ENCODE measurements at regions not wholly inside any gene's neighbourhood (a gene's known extent, or its start where the extent isn't known, plus 50 kb on each side); places are given as distances from the start of the nearest gene placed in this dataset.
"Not testable (repeated sequence)": the region's sequence is repeated elsewhere in the genome, so short reads cannot be mapped to it uniquely, and the experiment has no call there.

DNA sequence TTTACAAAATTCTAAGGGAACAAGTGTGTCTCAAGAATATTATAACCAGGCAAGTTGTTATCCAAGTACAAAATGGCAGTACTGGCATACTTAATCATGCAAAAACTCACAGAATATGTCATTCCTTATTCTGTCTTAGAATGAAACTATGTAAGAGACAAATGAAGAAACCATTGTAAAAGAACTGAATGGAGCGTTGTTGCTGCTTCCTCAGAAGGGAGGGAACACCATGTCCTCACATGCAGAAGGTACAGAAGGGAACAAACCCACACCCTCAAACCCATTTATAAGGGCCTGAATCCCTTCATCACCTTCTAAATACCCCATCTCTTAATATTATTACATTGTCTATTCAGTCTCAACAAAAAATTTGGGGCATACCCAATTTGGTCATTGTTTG lies 960.0 kb downstream of the LTN1 start:
- H3K4me3 ChIP-seq; DNase-seq; H3K36me3 ChIP-seq; ATAC-seq (ENCODE audit: low FRiP score in 2 of 2); H3K27ac ChIP-seq; H3K4me1 ChIP-seq; H3K27me3 ChIP-seq: not testable (repeated sequence)
- peaks cover 4 to 20% (median 15%) of the 10 kb centered on the region in 4 donors for H3K9me3 ChIP-seq
- WGBS, 2 donors, result 83 to 92% methylated on average over 1 of the region's 1 CpG

DNA sequence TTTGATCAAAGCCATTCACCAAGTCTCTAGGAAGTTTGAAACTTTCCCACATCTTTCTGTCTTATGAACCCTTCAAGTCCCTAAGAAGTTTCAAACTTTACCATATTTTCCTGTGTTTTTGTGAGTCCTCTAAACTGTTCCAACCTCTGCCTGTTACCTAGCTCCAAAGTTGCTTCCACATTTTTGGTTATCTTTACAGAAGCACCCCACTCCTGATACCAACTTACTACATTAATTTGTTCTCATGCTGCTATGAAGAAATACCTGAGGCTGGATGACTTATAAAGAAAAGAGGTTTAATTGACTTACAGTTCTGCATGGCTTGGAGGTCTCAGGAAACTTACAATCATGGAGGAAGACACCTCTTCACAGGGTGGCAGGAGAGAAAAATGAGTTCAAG lies 961.6 kb downstream of the LTN1 start:
- ATAC-seq (ENCODE audit: low FRiP score in 2 of 2); H3K36me3 ChIP-seq; DNase-seq; H3K4me3 ChIP-seq; H3K27me3 ChIP-seq; H3K4me1 ChIP-seq; H3K27ac ChIP-seq: not testable (repeated sequence)
- peaks cover 4 to 20% (median 15%) of the 10 kb centered on the region in 4 donors for H3K9me3 ChIP-seq

DNA sequence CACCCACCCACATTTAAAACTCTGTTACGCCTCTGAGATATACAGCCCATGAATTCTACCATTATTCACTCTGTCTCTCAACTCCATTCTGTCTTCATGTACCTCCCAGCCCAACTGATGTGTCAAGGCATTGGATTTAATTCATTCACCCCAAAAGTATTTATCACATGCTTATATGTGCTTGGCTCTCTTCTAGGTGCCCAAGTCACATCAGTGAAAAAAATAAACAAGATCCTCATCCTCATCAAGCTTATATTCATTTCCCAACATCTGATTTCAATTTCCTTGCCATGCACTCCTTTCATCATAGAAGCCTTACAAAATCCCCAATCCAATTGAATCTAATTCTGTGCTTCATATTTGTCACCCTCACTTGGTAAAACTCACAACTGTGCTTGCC lies 967.6 kb downstream of the LTN1 start:
- H3K4me3 ChIP-seq, result no peak overlapping the region
- H3K36me3 ChIP-seq, result no peaks in the 10 kb centered on the region
- peaks cover 0 to 6% (median 3%) of the 10 kb centered on the region in 4 donors for H3K9me3 ChIP-seq
- 100% methylated on average over 1 of the region's 1 CpG for whole genome bisulfite sequencing, 2 donors
- DNase-seq (no peak), ATAC-seq (ENCODE audit: low FRiP score in 2 of 2) (no peak)
- TF ChIP-seq POLR2AphosphoS5 (IDR thresholded peaks at IDR 0.05) (no peak), EP300 (IDR thresholded peaks at IDR 0.05) (no peak), POLR2A (IDR thresholded peaks at IDR 0.05) (no peak)
- TF ChIP-seq, protein P1, sequence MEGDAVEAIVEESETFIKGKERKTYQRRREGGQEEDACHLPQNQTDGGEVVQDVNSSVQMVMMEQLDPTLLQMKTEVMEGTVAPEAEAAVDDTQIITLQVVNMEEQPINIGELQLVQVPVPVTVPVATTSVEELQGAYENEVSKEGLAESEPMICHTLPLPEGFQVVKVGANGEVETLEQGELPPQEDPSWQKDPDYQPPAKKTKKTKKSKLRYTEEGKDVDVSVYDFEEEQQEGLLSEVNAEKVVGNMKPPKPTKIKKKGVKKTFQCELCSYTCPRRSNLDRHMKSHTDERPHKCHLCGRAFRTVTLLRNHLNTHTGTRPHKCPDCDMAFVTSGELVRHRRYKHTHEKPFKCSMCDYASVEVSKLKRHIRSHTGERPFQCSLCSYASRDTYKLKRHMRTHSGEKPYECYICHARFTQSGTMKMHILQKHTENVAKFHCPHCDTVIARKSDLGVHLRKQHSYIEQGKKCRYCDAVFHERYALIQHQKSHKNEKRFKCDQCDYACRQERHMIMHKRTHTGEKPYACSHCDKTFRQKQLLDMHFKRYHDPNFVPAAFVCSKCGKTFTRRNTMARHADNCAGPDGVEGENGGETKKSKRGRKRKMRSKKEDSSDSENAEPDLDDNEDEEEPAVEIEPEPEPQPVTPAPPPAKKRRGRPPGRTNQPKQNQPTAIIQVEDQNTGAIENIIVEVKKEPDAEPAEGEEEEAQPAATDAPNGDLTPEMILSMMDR (IDR thresholded peaks at IDR 0.05), result no peak
- H3K27ac ChIP-seq, result no peak overlapping the region
- no peaks in the 10 kb centered on the region for H3K4me1 ChIP-seq
- H3K27me3 ChIP-seq, result no peaks in the 10 kb centered on the region

DNA sequence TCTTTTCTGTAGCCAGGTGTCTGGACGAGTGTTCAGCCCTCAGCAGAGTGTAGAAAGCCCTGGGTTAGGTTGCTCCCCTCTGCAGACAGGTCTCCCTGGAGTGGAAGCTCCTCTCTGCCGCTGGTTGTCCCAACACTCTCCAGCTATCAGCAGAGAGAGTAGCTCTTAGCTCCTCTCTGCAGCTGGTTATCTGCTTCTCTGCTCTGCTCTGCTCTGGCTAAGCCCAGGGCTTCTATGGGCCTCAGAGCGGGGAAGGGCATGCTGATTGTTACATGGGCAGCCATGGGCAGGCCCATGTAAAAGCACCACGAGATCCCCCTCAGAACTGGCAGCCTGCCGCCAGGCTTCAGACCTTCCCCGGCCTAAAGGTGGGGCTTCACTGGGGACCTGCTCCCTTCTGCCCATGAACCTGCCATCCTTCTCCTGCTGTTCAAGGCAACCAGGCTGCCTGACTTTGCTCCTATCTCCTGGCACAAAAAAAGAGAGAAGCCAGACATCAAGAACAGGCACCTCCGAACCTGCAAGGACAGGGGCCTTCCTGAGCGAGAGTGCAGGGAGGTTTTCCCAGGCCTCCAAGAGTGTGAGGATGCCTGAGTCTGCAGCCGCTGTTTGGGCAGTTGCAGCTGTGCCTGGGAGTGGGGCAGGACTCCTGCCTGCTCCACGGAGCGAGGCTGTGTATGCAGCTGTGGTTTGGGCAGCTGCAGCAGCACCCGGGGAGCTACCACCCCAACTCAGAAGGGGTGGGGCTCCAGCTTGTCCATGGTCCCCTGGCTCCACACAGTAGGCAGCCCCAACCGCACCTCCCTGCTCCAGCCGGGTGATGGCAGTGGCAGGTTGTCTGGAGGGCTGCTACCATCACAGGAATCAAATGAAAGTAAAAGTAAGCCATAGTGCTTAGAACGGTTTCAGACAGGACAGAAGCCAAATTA lies 973.7 kb downstream of the LTN1 start:
- Histone ChIP-seq H3K27me3 (no peaks in the 10 kb centered on the region), H3K36me3 (no peaks in the 10 kb centered on the region), H3K9me3 (no peaks in the 10 kb centered on the region), H3K4me3 (no peak overlapping the region), H3K27ac (no peak overlapping the region), H3K4me1 (no peaks in the 10 kb centered on the region)
- 89 to 90% methylated on average over 8 to 15 of the region's 15 CpGs for WGBS, 2 donors
- DNase-seq, result peak in 1 of 2 donors; percentile 28
- ATAC-seq (ENCODE audit: low FRiP score in 2 of 2), result peak; percentile 35 to 66
- TF ChIP-seq POLR2A (IDR thresholded peaks at IDR 0.05) (no peak), POLR2AphosphoS5 (IDR thresholded peaks at IDR 0.05) (no peak), EP300 (IDR thresholded peaks at IDR 0.05) (no peak)
- TF ChIP-seq, protein P1 (IDR thresholded peaks at IDR 0.05), result no peak

DNA sequence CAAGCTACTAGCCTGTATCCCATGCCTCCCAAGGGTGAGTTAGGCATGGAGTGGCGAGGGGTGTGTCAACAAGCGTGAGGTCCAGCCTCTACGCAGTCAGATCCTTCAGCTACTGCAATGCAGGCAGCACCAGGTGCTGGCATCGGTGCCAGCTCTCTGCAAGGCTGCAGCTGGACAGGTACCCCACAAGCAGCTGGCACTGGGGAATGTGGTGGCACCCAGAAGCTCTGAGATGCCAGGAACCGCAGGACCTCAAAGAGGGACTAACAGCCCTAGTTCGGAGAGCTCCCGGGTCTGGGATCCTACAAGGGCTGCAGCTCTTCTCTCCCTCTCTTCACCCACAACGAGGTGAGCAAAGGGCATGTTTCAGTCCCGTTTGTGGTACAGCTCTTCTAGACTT lies 974.5 kb downstream of the LTN1 start:
- H3K9me3 ChIP-seq, result no peaks in the 10 kb centered on the region
- DNase-seq (peak in 1 of 2 donors; percentile 34), ATAC-seq (ENCODE audit: low FRiP score in 2 of 2) (peak in 1 of 2 donors; percentile 11)
- H3K36me3 ChIP-seq, result no peaks in the 10 kb centered on the region
- H3K4me1 ChIP-seq, result no peaks in the 10 kb centered on the region
- H3K27ac ChIP-seq, result no peak overlapping the region
- H3K4me3 ChIP-seq, result no peak overlapping the region
- 84 to 86% methylated on average over 5 to 9 of the region's 9 CpGs for WGBS, 2 donors
- no peaks in the 10 kb centered on the region for H3K27me3 ChIP-seq
- TF ChIP-seq, protein P1 (IDR thresholded peaks at IDR 0.05), result no peak
- TF ChIP-seq POLR2A (IDR thresholded peaks at IDR 0.05), result no peak
- no peak for TF ChIP-seq POLR2AphosphoS5 (IDR thresholded peaks at IDR 0.05)
- TF ChIP-seq EP300 (IDR thresholded peaks at IDR 0.05), result no peak

DNA sequence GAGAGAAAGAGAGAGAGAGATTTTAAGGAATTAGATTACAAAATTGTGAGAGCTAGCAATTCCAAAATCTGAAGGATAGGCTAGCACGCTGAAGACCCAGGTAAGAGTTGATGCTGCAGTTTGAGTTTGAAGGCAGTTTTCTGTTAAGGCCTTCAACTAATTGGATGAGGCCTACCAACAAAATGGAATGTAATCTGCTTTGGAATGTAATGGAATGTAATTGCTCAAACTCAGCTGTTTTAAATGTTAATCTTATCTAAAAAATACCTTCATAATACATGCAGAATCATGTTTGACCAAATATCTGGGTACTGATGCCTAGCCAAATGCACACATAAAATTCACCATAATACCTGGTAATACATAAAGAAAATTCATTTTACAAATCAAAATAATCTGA lies 976.1 kb downstream of the LTN1 start:
- TF ChIP-seq, protein P1 (IDR thresholded peaks at IDR 0.05), result no peak
- TF ChIP-seq POLR2A (IDR thresholded peaks at IDR 0.05), result no peak
- TF ChIP-seq EP300 (IDR thresholded peaks at IDR 0.05), result no peak
- TF ChIP-seq POLR2AphosphoS5 (IDR thresholded peaks at IDR 0.05), result no peak
- ATAC-seq (ENCODE audit: low FRiP score in 2 of 2) (no peak), DNase-seq (no peak)
- Histone ChIP-seq H3K9me3 (no peaks in the 10 kb centered on the region), H3K27ac (no peak overlapping the region), H3K4me3 (no peak overlapping the region), H3K27me3 (no peaks in the 10 kb centered on the region), H3K4me1 (no peaks in the 10 kb centered on the region), H3K36me3 (no peaks in the 10 kb centered on the region)
- 94 to 100% methylated on average over 1 of the region's 1 CpG for WGBS, 2 donors

DNA sequence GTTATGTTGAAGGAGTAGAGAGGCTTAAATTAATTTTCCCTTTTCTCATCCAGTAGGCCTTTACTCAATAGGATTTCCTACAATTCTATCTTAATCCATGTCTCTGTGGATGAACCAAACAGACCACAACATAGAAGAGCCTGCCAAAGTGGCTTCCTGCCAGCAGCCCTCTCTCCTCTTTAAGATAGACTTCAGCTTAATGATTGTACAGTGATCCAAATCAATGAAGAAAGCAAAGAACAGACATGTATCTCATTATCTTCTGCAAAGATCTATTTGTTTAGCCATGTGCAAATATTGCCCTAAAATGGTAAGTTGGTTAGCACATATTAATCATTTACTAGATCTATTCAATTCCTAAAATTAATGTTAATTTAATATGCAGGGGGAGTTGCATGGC lies 979.6 kb downstream of the LTN1 start:
- ATAC-seq (ENCODE audit: low FRiP score in 2 of 2); H3K27me3 ChIP-seq; H3K36me3 ChIP-seq; H3K9me3 ChIP-seq; H3K4me1 ChIP-seq; DNase-seq; H3K27ac ChIP-seq; H3K4me3 ChIP-seq: not testable (repeated sequence)

DNA sequence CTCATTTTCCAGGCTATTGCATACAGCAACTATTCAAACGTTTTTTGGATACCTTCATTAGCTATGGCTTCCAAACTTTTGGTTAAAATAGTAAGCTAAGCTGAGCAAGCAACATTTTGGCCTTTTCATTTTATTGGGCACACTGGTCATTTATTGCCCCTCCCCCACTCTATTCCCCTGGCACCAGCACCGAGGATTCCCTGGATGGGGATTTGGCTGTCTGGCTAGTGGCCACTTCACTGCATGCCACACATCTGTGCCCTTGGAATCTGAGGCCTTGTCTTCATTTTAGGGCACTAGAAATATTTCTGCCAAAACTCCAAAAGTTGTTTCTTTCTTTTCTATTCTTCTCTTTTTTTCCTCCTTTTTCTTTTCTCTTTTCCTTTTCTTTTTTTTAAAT lies 980.7 kb downstream of the LTN1 start:
- not testable (repeated sequence) for H3K27ac ChIP-seq; H3K9me3 ChIP-seq; H3K4me3 ChIP-seq; ATAC-seq (ENCODE audit: low FRiP score in 2 of 2); H3K27me3 ChIP-seq; DNase-seq; H3K4me1 ChIP-seq; H3K36me3 ChIP-seq
- 37 to 58% methylated on average over 2 of the region's 2 CpGs for WGBS, 2 donors
